Ishikawa (cell line): ENCODE measurements at regions not wholly inside any gene's neighbourhood (a gene's known extent, or its start where the extent isn't known, plus 50 kb on each side); places are given as distances from the start of the nearest gene placed in this dataset.

Experiments used
- EGR1 ChIP-seq: IDR thresholded peaks from 2 replicates; pipeline ENCODE4 v1.6.1; 2012
- EP300 ChIP-seq: IDR thresholded peaks from 2 replicates; pipeline ENCODE4 v1.6.1; 2012; ENCODE audit warnings: borderline replicate concordance
- RAD21 ChIP-seq: IDR thresholded peaks from 2 replicates; pipeline ENCODE4 v1.6.1; 2012; ENCODE audit warnings: low read depth
- TAF1 ChIP-seq: IDR thresholded peaks from 2 replicates; pipeline ENCODE4 v1.6.1; 2012; ENCODE audit warnings: low read depth, mild to moderate bottlenecking
- TEAD4 ChIP-seq: IDR thresholded peaks from 2 replicates; pipeline ENCODE4 v1.6.1; 2012
- TF ChIP-seq, protein P1 (sequence below): IDR thresholded peaks from 2 replicates; pipeline ENCODE4 v1.6.1; 2012
- TF ChIP-seq, protein P2 (sequence below): IDR thresholded peaks from 2 replicates; pipeline ENCODE4 v1.6.1; 2012; ENCODE audit warnings: low read depth, mild to moderate bottlenecking

DNA sequence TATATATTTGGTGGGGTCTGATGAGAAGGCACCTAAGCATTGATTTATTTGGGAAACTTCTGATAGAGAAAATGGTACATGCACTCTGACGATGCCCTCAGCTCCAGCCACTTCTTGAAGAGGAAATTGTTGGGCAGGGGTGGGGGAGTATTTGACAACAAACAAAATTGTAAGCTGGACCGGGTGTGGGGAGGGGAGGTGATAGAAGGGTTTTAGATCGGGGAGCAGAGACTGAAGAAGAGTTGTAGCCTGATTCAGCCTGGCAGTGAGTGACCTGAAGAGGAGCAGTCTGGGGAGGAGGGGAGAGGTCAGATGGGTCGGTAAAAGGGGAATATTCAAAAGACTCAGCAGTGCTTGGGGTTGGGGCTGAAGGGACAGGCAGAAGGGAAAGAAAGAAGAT lies 2284.7 kb downstream of the TP53TG3F start:
- TF ChIP-seq EP300 (no peak), EGR1 (no peak), TAF1 (no peak), RAD21 (no peak), TEAD4 (no peak)
- TF ChIP-seq, protein P1, sequence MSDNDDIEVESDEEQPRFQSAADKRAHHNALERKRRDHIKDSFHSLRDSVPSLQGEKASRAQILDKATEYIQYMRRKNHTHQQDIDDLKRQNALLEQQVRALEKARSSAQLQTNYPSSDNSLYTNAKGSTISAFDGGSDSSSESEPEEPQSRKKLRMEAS = no peak
- TF ChIP-seq, protein P2, sequence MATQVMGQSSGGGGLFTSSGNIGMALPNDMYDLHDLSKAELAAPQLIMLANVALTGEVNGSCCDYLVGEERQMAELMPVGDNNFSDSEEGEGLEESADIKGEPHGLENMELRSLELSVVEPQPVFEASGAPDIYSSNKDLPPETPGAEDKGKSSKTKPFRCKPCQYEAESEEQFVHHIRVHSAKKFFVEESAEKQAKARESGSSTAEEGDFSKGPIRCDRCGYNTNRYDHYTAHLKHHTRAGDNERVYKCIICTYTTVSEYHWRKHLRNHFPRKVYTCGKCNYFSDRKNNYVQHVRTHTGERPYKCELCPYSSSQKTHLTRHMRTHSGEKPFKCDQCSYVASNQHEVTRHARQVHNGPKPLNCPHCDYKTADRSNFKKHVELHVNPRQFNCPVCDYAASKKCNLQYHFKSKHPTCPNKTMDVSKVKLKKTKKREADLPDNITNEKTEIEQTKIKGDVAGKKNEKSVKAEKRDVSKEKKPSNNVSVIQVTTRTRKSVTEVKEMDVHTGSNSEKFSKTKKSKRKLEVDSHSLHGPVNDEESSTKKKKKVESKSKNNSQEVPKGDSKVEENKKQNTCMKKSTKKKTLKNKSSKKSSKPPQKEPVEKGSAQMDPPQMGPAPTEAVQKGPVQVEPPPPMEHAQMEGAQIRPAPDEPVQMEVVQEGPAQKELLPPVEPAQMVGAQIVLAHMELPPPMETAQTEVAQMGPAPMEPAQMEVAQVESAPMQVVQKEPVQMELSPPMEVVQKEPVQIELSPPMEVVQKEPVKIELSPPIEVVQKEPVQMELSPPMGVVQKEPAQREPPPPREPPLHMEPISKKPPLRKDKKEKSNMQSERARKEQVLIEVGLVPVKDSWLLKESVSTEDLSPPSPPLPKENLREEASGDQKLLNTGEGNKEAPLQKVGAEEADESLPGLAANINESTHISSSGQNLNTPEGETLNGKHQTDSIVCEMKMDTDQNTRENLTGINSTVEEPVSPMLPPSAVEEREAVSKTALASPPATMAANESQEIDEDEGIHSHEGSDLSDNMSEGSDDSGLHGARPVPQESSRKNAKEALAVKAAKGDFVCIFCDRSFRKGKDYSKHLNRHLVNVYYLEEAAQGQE = no peak
